Pancreas (tissue), 10 donors: ENCODE measurements at regions not wholly inside any gene's neighbourhood (a gene's known extent, or its start where the extent isn't known, plus 50 kb on each side); places are given as distances from the start of the nearest gene placed in this dataset.

Source experiments
- ATAC-seq, 4 donors: fragments of 200-7000 bp; cut with Tn5 transposase; one replicate each; pipeline versions ENCODE4 v1.8.0 to v1.9.1; 2020; ENCODE audit warnings: mild to moderate bottlenecking in 4 of 4, moderate library complexity in 4 of 4
- DNase-seq, 6 donors: peaks; one replicate each; pipeline ENCODE4 v3.0.0-alpha.2; 2020
- FAIRE-seq: peaks from 2 replicates; lab custom pipeline; 2012; peaks lifted over from hg19 to GRCh38; lab: Jason Lieb, UNC
- H3K27ac ChIP-seq, 4 donors: fragments of 200-600 bp; sonication (generic); 1 replicate in 3 of 4; 2 replicates in 1 of 4; pipeline versions ENCODE4 v1.5.0 to v1.8.0; 2020
- H3K27me3 ChIP-seq, 4 donors: fragments of 200-600 bp; one replicate each; pipeline ENCODE4 v1.8.0; 2021
- H3K36me3 ChIP-seq, 3 donors: fragments of 200-600 bp; sonication (generic) in 1 of 3; one replicate each; pipeline versions ENCODE4 v1.5.0 to v1.8.0; 2020 to 2021
- H3K4me1 ChIP-seq, 3 donors: fragments of 200-600 bp; one replicate each; pipeline ENCODE4 v1.8.0; 2021
- H3K4me3 ChIP-seq, 4 donors: fragments of 200-600 bp; sonication (generic) in 2 of 4; one replicate each; pipeline versions ENCODE4 v1.5.0 to v1.8.0; 2020 to 2021
- H3K9me3 ChIP-seq, 4 donors: fragments of 200-600 bp; one replicate each; pipeline ENCODE4 v1.8.0; 2021
- WGBS, 2 donors: extraction: QIAGEN DNeasy Blood & Tissue Kit; methylation state at CpG; one replicate each; pipeline ENCODE4 v1.1.7; 2013; 5-methylcytosine and 5-hydroxymethylcytosine counted together
- intact Hi-C, 3 donors: fragments of 100-400 bp; cut with DNase I; formaldehyde crosslinking; loops; one replicate each; pipeline versions ENCODE4 v1.11.1 to v1.14.2; 2022
- TF ChIP-seq, protein P1 (sequence below), 4 donors: fragments of 200-600 bp; sonication (generic) in 3 of 4; IDR thresholded peaks; one replicate each; pipeline versions ENCODE4 v1.5.0 to v1.8.0; 2021; ENCODE audit warnings: antibody characterized with exemption in 4 of 4
- donor health status: healthy with polysubstance abuse.
- donor health status: DM: no; HTN: no; CAD: no; lungs with moderate emphysema.
- donor health status: DM: no; HTN: no; CAD: no.
- donor health status: control.
- donor health status: control.
- donor health status: Bipolar disorder and iron deficiency.
- donor health status: DM: yes; HTN: yes; CAD: no.
- donor health status: DM: no; HTN: no; CAD: no.
- donor health status: DM: no; HTN: no; CAD: no.
- donor health status: DM: yes; HTN: yes; CAD: no.

DNA sequence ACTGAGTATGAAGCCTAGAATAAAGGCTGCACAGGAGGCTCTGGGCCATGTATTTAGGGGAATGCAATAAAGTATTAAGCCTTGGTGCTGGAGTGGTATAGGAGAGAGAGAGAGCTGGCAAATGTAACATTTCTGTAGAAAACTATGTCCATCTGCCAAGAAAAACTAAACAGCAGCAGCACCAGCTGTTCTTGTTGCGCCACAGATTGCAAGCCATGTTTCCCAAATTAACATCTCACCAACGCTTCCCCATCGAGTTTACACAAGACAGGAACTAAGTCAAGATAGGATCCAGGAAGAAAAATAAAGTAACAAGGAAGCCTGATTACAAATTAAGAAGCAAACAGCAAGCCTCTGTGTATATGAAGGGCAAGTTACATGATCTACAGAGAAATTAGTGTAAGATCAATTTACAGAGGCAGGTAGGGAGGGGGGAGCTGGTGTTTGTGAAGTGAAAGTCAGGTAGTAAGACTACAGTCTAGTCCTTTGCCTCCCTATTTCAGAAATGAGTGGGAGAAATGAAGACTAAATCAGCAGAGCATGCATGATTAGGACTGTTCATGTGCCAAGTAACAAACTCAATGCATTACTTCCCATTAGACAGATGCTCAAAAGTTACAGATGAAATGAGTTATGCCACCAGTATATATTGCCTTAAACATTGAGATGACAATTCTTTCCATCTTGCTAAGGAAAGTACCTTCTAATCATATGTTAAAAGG, 900.5 kb downstream of the EPHA3 start:
- FAIRE-seq: no peak
- H3K4me3 ChIP-seq: no peak overlapping the region
- TF ChIP-seq, protein P1, sequence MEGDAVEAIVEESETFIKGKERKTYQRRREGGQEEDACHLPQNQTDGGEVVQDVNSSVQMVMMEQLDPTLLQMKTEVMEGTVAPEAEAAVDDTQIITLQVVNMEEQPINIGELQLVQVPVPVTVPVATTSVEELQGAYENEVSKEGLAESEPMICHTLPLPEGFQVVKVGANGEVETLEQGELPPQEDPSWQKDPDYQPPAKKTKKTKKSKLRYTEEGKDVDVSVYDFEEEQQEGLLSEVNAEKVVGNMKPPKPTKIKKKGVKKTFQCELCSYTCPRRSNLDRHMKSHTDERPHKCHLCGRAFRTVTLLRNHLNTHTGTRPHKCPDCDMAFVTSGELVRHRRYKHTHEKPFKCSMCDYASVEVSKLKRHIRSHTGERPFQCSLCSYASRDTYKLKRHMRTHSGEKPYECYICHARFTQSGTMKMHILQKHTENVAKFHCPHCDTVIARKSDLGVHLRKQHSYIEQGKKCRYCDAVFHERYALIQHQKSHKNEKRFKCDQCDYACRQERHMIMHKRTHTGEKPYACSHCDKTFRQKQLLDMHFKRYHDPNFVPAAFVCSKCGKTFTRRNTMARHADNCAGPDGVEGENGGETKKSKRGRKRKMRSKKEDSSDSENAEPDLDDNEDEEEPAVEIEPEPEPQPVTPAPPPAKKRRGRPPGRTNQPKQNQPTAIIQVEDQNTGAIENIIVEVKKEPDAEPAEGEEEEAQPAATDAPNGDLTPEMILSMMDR (IDR thresholded peaks at IDR 0.05): no peak
- ATAC-seq: peak in 1 of 4 donors; percentile 30
- no peaks in the 10 kb centered on the region for H3K36me3 ChIP-seq
- no peaks in the 10 kb centered on the region for H3K4me1 ChIP-seq
- no peaks in the 10 kb centered on the region for H3K27me3 ChIP-seq
- WGBS, 2 donors: 45 to 60% methylated on average over 3 of the region's 3 CpGs
- DNase-seq: no peak
- H3K27ac ChIP-seq: no peak overlapping the region
- intact Hi-C loops: no loop called here
- no peaks in the 10 kb centered on the region for H3K9me3 ChIP-seq

DNA sequence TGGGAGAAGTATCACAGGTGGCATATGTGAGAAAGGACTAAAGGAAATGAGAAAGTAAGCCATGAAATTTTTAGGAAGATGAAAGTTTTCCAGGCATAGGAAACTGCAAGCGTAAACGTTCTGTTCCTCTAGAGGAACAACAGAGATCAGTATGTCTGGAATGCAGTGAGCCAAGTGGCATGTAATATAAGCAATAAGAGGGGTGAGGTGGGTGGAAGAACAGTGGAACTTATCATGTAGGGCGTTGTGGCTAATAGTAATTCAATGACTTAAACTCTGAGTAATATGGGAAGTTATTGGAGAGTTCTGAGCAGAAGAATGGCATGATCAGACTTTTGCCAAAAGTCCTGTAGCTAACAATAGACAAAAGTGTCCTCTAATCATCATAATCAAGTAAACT, 902.9 kb downstream of the EPHA3 start:
- H3K4me3 ChIP-seq: no peak overlapping the region
- intact Hi-C loops: no loop called here
- no peak for DNase-seq
- TF ChIP-seq, protein P1 (IDR thresholded peaks at IDR 0.05): no peak
- no peak for ATAC-seq
- H3K4me1 ChIP-seq: no peaks in the 10 kb centered on the region
- H3K9me3 ChIP-seq: no peaks in the 10 kb centered on the region
- H3K27ac ChIP-seq: no peak overlapping the region
- FAIRE-seq: no peak
- 20 to 26% methylated on average over 3 of the region's 3 CpGs for WGBS, 2 donors
- H3K36me3 ChIP-seq: no peaks in the 10 kb centered on the region
- no peaks in the 10 kb centered on the region for H3K27me3 ChIP-seq

DNA sequence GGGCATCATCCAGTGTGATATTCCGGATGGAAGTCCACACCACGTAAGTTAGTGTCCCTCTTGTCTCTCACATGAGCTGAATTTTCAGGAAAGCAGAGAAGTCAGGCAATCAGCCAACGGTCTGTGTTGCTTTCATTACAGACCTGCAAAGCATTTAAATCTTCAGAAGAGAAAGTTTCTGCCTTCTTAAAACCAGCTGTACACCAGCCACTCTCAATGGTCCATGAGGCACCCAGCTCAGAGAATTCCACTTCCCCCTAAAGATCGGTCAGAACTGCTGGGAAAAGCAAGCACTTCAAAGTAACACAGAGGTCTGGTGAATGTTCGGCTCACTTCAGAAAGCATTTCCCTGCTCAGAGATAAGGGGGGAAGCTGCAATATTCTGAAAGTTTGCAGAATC, 903.7 kb downstream of the EPHA3 start:
- WGBS, 2 donors: 16 to 22% methylated on average over 5 of the region's 5 CpGs
- intact Hi-C loops: no loop called here
- no peak for FAIRE-seq
- TF ChIP-seq, protein P1 (IDR thresholded peaks at IDR 0.05): no peak
- Histone ChIP-seq H3K27me3 (no peaks in the 10 kb centered on the region), H3K27ac (no peak overlapping the region), H3K4me3 (no peak overlapping the region), H3K36me3 (no peaks in the 10 kb centered on the region), H3K4me1 (no peaks in the 10 kb centered on the region), H3K9me3 (no peaks in the 10 kb centered on the region)
- no peak for DNase-seq
- ATAC-seq: peak in 1 of 4 donors; percentile 16

DNA sequence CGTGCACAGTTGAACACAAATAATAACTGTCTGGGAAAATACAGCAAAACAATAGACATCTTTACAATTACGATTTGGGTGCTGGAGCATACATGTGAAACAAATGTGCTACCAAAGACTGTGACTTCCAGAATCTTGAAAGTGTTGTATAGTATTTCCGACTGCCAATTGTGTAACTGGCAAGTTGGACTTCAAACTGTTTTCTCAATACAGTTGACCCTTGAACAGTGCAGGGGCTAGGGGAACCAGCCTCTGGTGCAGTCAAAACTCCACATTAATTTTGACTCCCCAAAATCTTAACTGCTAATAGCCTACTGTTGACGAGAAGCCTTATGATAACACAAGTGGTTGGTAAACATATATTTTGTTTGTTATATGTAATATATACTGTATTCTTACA, 904.2 kb downstream of the EPHA3 start:
- ATAC-seq: no peak
- no peaks in the 10 kb centered on the region for H3K9me3 ChIP-seq
- H3K36me3 ChIP-seq: no peaks in the 10 kb centered on the region
- no peaks in the 10 kb centered on the region for H3K27me3 ChIP-seq
- no peak for FAIRE-seq
- intact Hi-C loops: no loop called here
- DNase-seq: no peak
- H3K4me3 ChIP-seq: no peak overlapping the region
- TF ChIP-seq, protein P1 (IDR thresholded peaks at IDR 0.05): no peak
- H3K27ac ChIP-seq: no peak overlapping the region
- H3K4me1 ChIP-seq: no peaks in the 10 kb centered on the region
- WGBS, 2 donors: 50 to 51% methylated on average over 4 of the region's 4 CpGs

DNA sequence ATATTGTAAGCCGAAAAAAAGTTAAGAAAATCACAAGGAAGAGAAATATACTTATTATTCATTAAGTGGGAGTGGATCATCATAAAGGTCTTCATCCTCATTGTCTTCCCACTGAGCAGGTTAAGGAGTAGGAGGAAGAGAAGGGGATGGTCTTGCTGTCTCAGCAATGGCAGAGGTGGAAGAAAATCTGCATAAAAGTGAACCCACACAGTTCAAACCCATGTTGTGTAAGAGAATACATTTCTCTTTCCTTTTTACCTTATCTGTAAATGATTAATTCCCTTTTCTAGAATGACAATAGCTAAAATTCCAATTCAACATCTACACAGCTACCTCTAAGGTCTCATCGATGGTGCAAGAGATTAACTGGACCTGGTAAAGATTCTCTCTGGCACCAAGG, 904.6 kb downstream of the EPHA3 start:
- Histone ChIP-seq H3K27ac (no peak overlapping the region), H3K27me3 (no peaks in the 10 kb centered on the region), H3K4me1 (no peaks in the 10 kb centered on the region), H3K9me3 (no peaks in the 10 kb centered on the region), H3K36me3 (no peaks in the 10 kb centered on the region), H3K4me3 (no peak overlapping the region)
- no peak for DNase-seq
- no peak for ATAC-seq
- TF ChIP-seq, protein P1 (IDR thresholded peaks at IDR 0.05): no peak
- intact Hi-C loops: no loop called here
- WGBS, 2 donors: 51 to 71% methylated on average over 2 of the region's 2 CpGs
- no peak for FAIRE-seq
